Mucosa of descending colon (tissue), 3 donors: ENCODE measurements at regions not wholly inside any gene's neighbourhood (a gene's known extent, or its start where the extent isn't known, plus 50 kb on each side); places are given as distances from the start of the nearest gene placed in this dataset.

Experiments
- ATAC-seq: fragments of 200-7000 bp; cut with Tn5 transposase; one replicate; pipeline ENCODE4 v1.9.1; 2020; ENCODE audit warnings: mild to moderate bottlenecking, moderate library complexity
- DNase-seq, 3 donors: peaks; one replicate each; pipeline ENCODE4 v3.0.0-alpha.2; 2020
- H3K36me3 ChIP-seq: fragments of 200-600 bp; one replicate; pipeline ENCODE4 v1.8.0; 2021; ENCODE audit warnings: low read depth, mild to moderate bottlenecking
- H3K4me1 ChIP-seq: fragments of 200-600 bp; one replicate; pipeline ENCODE4 v1.8.0; 2021; ENCODE audit warnings: low read depth, mild to moderate bottlenecking
- H3K4me3 ChIP-seq: fragments of 200-600 bp; one replicate; pipeline ENCODE4 v1.8.0; 2021; ENCODE audit warnings: mild to moderate bottlenecking
- H3K9me3 ChIP-seq: fragments of 200-600 bp; one replicate; pipeline ENCODE4 v1.8.0; 2021; ENCODE audit warnings: mild to moderate bottlenecking
- intact Hi-C, 2 donors: fragments of 100-400 bp; cut with DNase I in 1 of 2; cut with micrococcal nuclease in 1 of 2; formaldehyde crosslinking; loops; one replicate each; pipeline versions ENCODE4 v1.11.0 to v1.11.1; 2022; cut with DNase I, micrococcal nuclease
- TF ChIP-seq, protein P1 (sequence below): fragments of 200-600 bp; IDR thresholded peaks from one replicate; pipeline ENCODE4 v1.8.0; 2022; ENCODE audit warnings: antibody characterized with exemption, mild to moderate bottlenecking
- donor health status: DM: no; HTN: no; CAD: no; lungs with moderate emphysema.
- donor health status: DM: no; HTN: no; CAD: no.
- donor health status: DM: no; HTN: yes; CAD: no.

DNA sequence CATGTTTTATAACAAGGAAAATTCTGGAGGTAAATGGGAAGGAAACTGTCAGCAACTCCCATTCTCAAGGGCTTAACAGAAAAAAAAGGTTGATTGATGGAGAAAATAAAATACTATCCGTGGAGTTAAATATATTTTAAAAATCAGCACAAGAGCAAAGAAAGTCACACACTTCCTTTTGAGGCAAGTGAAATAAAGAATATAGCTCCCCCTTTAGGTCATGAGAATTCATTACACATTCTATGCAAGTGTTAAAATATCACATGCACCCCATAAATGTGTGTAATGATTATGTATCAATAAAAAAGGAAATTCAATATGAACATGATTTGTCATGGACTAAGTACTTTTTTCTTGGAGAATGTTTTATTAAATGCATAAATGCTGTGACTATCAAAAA lies 349.2 kb downstream of the TPBG start:
- no peaks in the 10 kb centered on the region for H3K36me3 ChIP-seq
- DNase-seq (no peak), ATAC-seq (no peak)
- no peaks in the 10 kb centered on the region for H3K4me1 ChIP-seq
- intact Hi-C loops, result no loop called here
- no peak overlapping the region for H3K4me3 ChIP-seq
- TF ChIP-seq, protein P1, sequence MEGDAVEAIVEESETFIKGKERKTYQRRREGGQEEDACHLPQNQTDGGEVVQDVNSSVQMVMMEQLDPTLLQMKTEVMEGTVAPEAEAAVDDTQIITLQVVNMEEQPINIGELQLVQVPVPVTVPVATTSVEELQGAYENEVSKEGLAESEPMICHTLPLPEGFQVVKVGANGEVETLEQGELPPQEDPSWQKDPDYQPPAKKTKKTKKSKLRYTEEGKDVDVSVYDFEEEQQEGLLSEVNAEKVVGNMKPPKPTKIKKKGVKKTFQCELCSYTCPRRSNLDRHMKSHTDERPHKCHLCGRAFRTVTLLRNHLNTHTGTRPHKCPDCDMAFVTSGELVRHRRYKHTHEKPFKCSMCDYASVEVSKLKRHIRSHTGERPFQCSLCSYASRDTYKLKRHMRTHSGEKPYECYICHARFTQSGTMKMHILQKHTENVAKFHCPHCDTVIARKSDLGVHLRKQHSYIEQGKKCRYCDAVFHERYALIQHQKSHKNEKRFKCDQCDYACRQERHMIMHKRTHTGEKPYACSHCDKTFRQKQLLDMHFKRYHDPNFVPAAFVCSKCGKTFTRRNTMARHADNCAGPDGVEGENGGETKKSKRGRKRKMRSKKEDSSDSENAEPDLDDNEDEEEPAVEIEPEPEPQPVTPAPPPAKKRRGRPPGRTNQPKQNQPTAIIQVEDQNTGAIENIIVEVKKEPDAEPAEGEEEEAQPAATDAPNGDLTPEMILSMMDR, result no peak
- H3K9me3 ChIP-seq, result no peaks in the 10 kb centered on the region

DNA sequence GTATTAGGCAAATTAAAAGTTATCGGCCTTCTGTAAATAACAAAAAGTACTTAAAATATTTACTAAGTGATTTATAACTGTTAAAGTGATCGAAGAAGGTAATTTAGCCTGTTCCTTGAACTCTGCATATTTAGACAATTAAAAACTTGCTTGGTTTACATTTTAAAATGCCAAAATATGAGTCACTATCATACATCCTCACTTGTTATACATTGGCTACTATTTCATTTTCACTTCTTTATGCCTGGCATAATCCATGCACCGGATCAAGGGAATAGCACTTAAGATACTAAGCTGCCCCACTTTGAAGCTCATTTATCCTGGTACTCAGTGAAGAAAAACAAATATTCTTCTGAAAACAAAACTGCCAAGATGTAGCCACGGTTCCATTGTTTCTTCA lies 344.6 kb downstream of the UBE3D start:
- Histone ChIP-seq H3K9me3 (no peaks in the 10 kb centered on the region), H3K36me3 (no peaks in the 10 kb centered on the region), H3K4me1 (no peaks in the 10 kb centered on the region), H3K4me3 (no peak overlapping the region)
- ATAC-seq (no peak), DNase-seq (no peak)
- TF ChIP-seq, protein P1, result no peak
- intact Hi-C loops, result no loop called here

DNA sequence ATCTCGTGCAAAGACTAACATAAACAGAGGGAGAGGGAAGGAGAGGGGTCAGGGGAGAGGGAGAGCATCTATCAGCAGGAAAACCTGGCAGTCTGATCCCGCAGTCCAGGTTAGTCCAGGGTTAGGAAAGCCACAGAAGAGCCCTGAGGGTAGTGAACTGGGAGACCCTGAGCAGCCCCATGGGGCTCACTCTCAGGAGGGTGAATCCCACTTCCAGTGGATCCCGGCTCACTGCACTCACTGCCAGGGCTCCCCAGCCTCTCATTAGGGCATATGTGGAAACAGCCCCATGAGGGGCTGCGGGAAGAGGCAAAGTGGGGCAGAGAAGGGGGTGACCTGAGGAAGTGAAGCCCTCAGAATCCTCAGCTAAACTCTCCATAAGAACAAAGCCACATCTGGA lies 329.9 kb downstream of the UBE3D start:
- Histone ChIP-seq H3K36me3 (no peaks in the 10 kb centered on the region), H3K9me3 (no peaks in the 10 kb centered on the region), H3K4me3 (no peak overlapping the region), H3K4me1 (no peaks in the 10 kb centered on the region)
- ATAC-seq, result no peak
- TF ChIP-seq, protein P1, result no peak
- intact Hi-C loops, result no loop called here
- DNase-seq, result no peak

DNA sequence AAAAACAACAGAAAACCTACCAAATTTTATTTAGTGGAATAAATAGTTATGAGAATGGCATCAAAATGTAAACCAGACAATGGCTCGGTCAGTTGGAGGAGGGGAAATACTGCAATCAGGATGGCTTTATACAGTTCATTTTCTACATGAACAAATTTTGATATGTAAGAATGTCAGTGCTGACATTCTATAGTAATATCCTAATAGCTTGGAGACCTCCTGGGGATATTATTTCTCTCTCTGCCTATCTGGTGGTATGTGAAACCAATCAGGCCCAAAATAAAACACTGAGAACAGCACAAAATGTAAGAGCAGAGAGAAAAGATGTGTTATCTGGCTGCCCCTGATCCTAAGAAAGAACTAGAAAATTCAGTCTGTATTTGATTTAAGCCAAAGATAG lies 327.7 kb downstream of the UBE3D start:
- H3K9me3 ChIP-seq, result no peaks in the 10 kb centered on the region
- TF ChIP-seq, protein P1, result no peak
- H3K4me3 ChIP-seq, result no peak overlapping the region
- H3K4me1 ChIP-seq, result no peaks in the 10 kb centered on the region
- no peaks in the 10 kb centered on the region for H3K36me3 ChIP-seq
- no peak for DNase-seq
- no peak for ATAC-seq
- intact Hi-C loops, result no loop called here

DNA sequence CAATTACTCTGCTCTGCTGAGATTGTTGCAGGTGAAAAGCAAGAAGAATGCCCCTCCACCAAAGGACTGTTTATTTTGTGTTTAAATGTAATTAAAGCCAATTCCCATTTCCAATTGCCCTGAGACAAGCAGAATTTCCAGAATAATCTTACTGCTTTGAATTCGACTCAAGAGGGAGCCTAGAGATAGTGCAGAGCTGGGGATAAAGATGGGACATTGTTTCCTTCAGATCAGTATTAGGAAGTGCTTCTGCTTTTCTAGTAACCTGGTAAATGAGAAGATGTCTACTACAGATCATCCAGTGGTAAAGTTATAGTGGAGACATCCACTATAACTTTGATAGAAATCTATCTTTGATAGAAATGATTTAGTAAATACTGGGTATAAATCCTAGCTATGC lies 326.9 kb downstream of the UBE3D start:
- no peak overlapping the region for H3K4me3 ChIP-seq
- no peak for DNase-seq
- ATAC-seq, result no peak
- H3K4me1 ChIP-seq, result no peaks in the 10 kb centered on the region
- no peaks in the 10 kb centered on the region for H3K36me3 ChIP-seq
- TF ChIP-seq, protein P1, result no peak
- no peaks in the 10 kb centered on the region for H3K9me3 ChIP-seq
- intact Hi-C loops, result no loop called here

DNA sequence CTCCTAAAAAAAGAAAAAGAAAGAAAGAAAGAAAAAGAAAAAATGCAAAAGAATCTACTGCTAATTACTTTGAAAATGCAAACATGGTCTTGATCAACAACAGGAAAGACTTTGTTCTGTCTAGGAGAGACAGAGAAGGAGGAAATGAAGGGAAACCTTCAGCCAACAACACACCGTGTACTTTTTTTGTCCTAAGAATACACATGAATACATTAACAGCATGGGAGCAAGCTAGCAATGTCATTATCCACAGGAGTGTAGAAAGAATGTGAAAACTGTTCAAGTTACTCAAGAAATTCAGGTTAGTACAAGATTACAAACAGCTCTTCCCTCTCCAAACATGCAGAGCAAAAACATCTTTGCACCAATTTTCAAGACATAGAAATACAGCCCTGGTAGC lies 326.3 kb downstream of the UBE3D start:
- no peak for DNase-seq
- Histone ChIP-seq H3K4me3 (no peak overlapping the region), H3K36me3 (no peaks in the 10 kb centered on the region), H3K9me3 (no peaks in the 10 kb centered on the region), H3K4me1 (no peaks in the 10 kb centered on the region)
- ATAC-seq, result no peak
- intact Hi-C loops, result no loop called here
- TF ChIP-seq, protein P1, result no peak
